ENCODE measurements at regions not wholly inside any gene's neighbourhood (a gene's known extent, or its start where the extent isn't known, plus 50 kb on each side); places are given as distances from the start of the nearest gene placed in this dataset.

GRCh38 chr5:89972901-89973300 is 436.7 kb downstream of the CETN3 start:
- no peak for DNase-seq (ENCODE audit: low read depth)

DNA sequence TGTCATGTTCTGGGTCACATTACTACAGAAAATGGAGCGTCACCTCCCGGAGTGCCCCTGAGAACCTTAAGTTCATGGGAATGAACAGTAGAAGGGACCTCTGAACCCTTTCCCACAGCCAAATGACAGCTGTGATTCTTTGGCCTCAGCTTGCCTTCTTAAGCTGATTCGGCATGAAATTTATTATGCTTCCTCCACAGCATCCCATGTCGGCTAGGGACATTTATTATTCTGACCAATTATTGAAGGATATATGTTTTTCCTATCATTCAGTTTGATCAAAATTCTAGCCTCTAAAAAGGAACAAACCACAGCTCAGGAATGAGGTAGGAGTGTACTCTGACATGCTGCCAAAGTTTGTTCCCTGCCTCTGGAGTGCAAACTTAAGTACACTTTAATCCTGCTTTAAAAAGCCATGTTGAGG is 440.6 kb downstream of the CETN3 start:
- DNase-seq (ENCODE audit: low read depth) = peak; percentile 72
- no peak for TF ChIP-seq CTCF (conservative IDR thresholded peaks at IDR 0.05; ENCODE audit: low read depth, low read length)
- H3K4me3 ChIP-seq (ENCODE audit: low read depth, low read length) = no peak overlapping the region

More at GRCh38 chr5:89972901-89973300, 436.7 kb downstream of the CETN3 start:
- no peak overlapping the region for H3K4me3 ChIP-seq (ENCODE audit: low read depth, low read length)
- no peak for TF ChIP-seq CTCF (conservative IDR thresholded peaks at IDR 0.05; ENCODE audit: low read depth, low read length)

DNA sequence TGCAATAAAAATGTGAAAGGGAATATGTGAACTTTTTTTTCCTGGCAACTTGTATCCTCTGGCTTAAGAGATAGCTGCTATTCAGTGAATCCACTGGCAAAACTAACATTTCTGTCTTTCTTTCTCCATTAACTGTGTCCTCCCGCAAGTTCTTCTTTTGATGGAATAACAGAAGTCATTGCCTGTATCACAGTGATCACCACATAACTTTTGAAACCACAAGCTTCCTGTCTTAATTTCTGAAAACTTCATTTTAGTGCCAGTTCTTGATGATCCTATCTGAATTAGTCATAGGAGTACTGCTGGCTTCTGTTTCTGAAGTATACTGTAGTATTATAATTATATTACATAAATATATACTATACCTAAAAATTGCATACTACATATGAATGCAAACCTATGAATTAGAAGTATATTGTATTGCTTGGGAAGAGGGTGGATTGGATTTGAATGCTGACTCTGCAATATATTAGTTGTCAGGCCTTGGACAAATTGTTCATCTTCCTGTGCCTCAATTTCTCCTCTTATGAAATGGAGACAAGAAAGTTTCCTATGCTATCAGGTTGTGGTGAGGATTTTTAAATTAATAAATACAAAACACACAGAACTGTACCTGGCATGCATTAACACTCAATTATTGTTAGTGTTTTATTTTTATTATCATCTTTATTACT is 441.6 kb downstream of the CETN3 start:
- H3K4me3 ChIP-seq (ENCODE audit: low read depth, low read length) = no peak overlapping the region
- no peak for TF ChIP-seq CTCF (conservative IDR thresholded peaks at IDR 0.05; ENCODE audit: low read depth, low read length)
- peak; percentile 71 for DNase-seq (ENCODE audit: low read depth)

- no peak for TF ChIP-seq CTCF (conservative IDR thresholded peaks at IDR 0.05; ENCODE audit: low read depth, low read length)
- H3K4me3 ChIP-seq (ENCODE audit: low read depth, low read length) = no peak overlapping the region
- no peak for DNase-seq (ENCODE audit: low read depth)
Measured at GRCh38 chr5:89956838-89957237, 452.7 kb downstream of the CETN3 start.

DNA sequence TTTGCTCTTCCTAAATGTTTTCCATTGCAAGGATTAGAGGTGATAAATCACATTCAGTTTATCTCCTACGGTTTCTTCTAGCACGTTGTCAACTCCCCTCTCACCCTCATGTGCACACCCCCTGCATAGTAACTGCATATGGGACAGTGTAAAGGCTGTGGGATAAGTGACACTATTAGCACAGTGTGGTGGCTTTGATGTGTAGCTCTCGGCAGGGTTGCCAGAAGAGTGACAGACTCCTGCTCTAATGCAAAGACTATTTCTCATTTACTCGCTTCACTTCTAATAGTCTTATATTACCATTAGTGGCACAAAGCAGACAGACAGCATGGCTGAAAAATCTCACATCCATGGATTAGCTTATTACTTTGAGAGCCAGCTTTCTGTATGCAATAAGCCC is 454.6 kb downstream of the CETN3 start:
- TF ChIP-seq CTCF (conservative IDR thresholded peaks at IDR 0.05; ENCODE audit: low read depth, low read length) = no peak
- DNase-seq (ENCODE audit: low read depth) = no peak
- H3K4me3 ChIP-seq (ENCODE audit: low read depth, low read length) = no peak overlapping the region

GRCh38 chr5:89951876-89952275 is 457.7 kb downstream of the CETN3 start:
- no peak for TF ChIP-seq CTCF (conservative IDR thresholded peaks at IDR 0.05; ENCODE audit: low read depth, low read length)
- no peak overlapping the region for H3K4me3 ChIP-seq (ENCODE audit: low read depth, low read length)
- no peak for DNase-seq (ENCODE audit: low read depth)

DNA sequence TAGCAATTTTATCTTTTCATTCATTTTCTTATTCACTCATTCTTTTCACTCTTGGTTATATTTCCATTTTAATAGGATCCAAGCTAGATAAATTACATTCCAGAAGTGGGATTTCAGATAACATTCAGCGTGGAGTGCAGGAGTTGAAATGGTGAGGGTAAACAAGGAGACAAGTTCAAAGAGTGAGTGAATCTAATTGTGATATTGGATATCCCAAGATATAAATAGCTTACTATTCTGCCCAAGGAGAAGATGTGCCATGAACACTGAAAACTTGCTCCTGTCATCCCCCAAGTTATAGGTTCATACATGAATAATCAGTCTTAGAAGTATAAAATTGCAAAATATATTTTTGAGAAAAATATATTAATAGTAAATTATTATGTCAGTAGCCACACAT is 459.3 kb downstream of the CETN3 start:
- TF ChIP-seq CTCF (conservative IDR thresholded peaks at IDR 0.05; ENCODE audit: low read depth, low read length) = no peak

More for the DNA sequence above, 459.3 kb downstream of the CETN3 start:
- H3K4me3 ChIP-seq (ENCODE audit: low read depth, low read length) = no peak overlapping the region
- no peak for DNase-seq (ENCODE audit: low read depth)
